Upper lobe of left lung (tissue), 6 donors: ENCODE measurements at regions not wholly inside any gene's neighbourhood (a gene's known extent, or its start where the extent isn't known, plus 50 kb on each side); places are given as distances from the start of the nearest gene placed in this dataset.

ENCODE experiments used
- ATAC-seq, 2 donors: fragments of 200-7000 bp; cut with Tn5 transposase; one replicate each; pipeline ENCODE4 v1.9.1; 2022; ENCODE audit warnings: mild to moderate bottlenecking in 2 of 2, moderate library complexity in 2 of 2; ENCODE audit not compliant: low FRiP score in 2 of 2
- DNase-seq, 2 donors: peaks; one replicate each; pipeline ENCODE4 v3.0.0-alpha.2; 2019 to 2020
- H3K27ac ChIP-seq, 4 donors: fragments of 200-600 bp; sonication (generic); one replicate each; pipeline ENCODE4 v1.5.1; 2016 to 2019
- H3K27me3 ChIP-seq, 4 donors: fragments of 200-600 bp; sonication (generic); one replicate each; pipeline ENCODE4 v1.5.1; 2017 to 2019
- H3K36me3 ChIP-seq, 4 donors: fragments of 200-600 bp; sonication (generic); one replicate each; pipeline ENCODE4 v1.5.1; 2016 to 2019
- H3K4me1 ChIP-seq, 4 donors: fragments of 200-600 bp; sonication (generic); one replicate each; pipeline ENCODE4 v1.5.1; 2018 to 2019
- H3K4me3 ChIP-seq, 4 donors: fragments of 200-600 bp; sonication (generic); one replicate each; pipeline ENCODE4 v1.5.1; 2017 to 2019; ENCODE audit warnings: mild to moderate bottlenecking in 2 of 4, moderate library complexity in 1 of 4
- H3K9me3 ChIP-seq, 4 donors: fragments of 200-600 bp; sonication (generic); one replicate each; pipeline ENCODE4 v1.5.1; 2018 to 2019
- EP300 ChIP-seq, 4 donors: sonication (generic); formaldehyde crosslinking; IDR thresholded peaks; one replicate each; pipeline ENCODE4 v1.5.1; 2017; ENCODE audit warnings: antibody characterized with exemption in 4 of 4, control low read depth in 2 of 4
- POLR2A ChIP-seq, 4 donors: fragments of 450-650 bp; IDR thresholded peaks; one replicate each; pipeline ENCODE4 v1.5.1; 2016 to 2017; ENCODE audit warnings: antibody characterized with exemption in 4 of 4, mild to moderate bottlenecking in 2 of 4
- POLR2AphosphoS5 ChIP-seq, 2 donors: sonication (generic); formaldehyde crosslinking; IDR thresholded peaks; one replicate each; pipeline ENCODE4 v1.5.1; 2017; ENCODE audit warnings: antibody characterized with exemption in 2 of 2
- whole genome bisulfite sequencing, 2 donors: methylation state at CpG; one replicate each; pipeline ENCODE4 v1.1.5; 2017 to 2018; 5-methylcytosine and 5-hydroxymethylcytosine counted together
- TF ChIP-seq, protein P1 (sequence below), 6 experiments: fragments of 450-650 bp in 4 of 6; fragments of 200-600 bp in 2 of 6; sonication (generic) in 2 of 6; IDR thresholded peaks; one replicate each; pipeline ENCODE4 v1.5.1; 2016 to 2019; ENCODE audit warnings: antibody characterized with exemption in 6 of 6
- donor health status: DM: no; HTN: no; CAD: no; lungs with moderate emphysema.
- donor health status: DM: no; HTN: yes; CAD: no; lungs with severe emphysema.

GRCh38 chr4:147339100-147339499 lies 141.8 kb upstream of the EDNRA start:
- Histone ChIP-seq H3K4me1 (peaks cover 0 to 2% (median 0%) of the 10 kb centered on the region in 4 donors), H3K4me3 (no peak overlapping the region), H3K27ac (no peak overlapping the region), H3K27me3 (no peaks in the 10 kb centered on the region), H3K9me3 (no peaks in the 10 kb centered on the region), H3K36me3 (no peaks in the 10 kb centered on the region)
- DNase-seq (no peak), ATAC-seq (peak in 1 of 2 donors; percentile 49)
- TF ChIP-seq EP300 (IDR thresholded peaks at IDR 0.05) (no peak), POLR2AphosphoS5 (IDR thresholded peaks at IDR 0.05) (no peak)
- TF ChIP-seq, protein P1, sequence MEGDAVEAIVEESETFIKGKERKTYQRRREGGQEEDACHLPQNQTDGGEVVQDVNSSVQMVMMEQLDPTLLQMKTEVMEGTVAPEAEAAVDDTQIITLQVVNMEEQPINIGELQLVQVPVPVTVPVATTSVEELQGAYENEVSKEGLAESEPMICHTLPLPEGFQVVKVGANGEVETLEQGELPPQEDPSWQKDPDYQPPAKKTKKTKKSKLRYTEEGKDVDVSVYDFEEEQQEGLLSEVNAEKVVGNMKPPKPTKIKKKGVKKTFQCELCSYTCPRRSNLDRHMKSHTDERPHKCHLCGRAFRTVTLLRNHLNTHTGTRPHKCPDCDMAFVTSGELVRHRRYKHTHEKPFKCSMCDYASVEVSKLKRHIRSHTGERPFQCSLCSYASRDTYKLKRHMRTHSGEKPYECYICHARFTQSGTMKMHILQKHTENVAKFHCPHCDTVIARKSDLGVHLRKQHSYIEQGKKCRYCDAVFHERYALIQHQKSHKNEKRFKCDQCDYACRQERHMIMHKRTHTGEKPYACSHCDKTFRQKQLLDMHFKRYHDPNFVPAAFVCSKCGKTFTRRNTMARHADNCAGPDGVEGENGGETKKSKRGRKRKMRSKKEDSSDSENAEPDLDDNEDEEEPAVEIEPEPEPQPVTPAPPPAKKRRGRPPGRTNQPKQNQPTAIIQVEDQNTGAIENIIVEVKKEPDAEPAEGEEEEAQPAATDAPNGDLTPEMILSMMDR (IDR thresholded peaks at IDR 0.05) = no peak
- WGBS, 2 donors = 83 to 89% methylated on average over 4 of the region's 4 CpGs

DNA sequence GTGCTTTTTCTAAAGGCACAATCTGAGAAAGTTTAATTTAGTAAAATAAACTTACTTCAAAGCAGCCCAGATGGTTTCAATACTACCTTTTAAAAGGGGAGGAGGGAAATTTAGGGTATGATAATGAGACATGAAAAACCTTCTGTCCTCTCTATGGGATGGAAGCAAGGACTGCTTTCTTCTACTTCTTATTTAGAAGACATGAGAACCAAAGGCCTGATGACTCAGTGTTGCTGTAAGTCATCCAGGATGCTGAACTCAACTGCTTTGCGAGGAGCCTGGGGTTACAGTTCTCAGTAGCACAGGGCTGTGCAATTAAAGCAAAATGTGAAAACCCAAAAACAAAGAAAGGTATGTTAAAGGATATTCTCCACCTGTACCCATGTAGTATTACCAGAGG lies 140.8 kb upstream of the EDNRA start:
- ATAC-seq = peak in 1 of 2 donors; percentile 45
- H3K27ac ChIP-seq = no peak overlapping the region
- H3K4me3 ChIP-seq = no peak overlapping the region
- H3K36me3 ChIP-seq = no peaks in the 10 kb centered on the region
- 80 to 93% methylated on average over 1 of the region's 1 CpG for WGBS, 2 donors
- no peaks in the 10 kb centered on the region for H3K9me3 ChIP-seq
- no peaks in the 10 kb centered on the region for H3K4me1 ChIP-seq
- no peaks in the 10 kb centered on the region for H3K27me3 ChIP-seq
- DNase-seq = no peak
- TF ChIP-seq, protein P1 (IDR thresholded peaks at IDR 0.05) = no peak
- no peak for TF ChIP-seq POLR2A (IDR thresholded peaks at IDR 0.05)
- TF ChIP-seq POLR2AphosphoS5 (IDR thresholded peaks at IDR 0.05) = no peak
- TF ChIP-seq EP300 (IDR thresholded peaks at IDR 0.05) = no peak

GRCh38 chr4:147340591-147341120 lies 140.2 kb upstream of the EDNRA start:
- TF ChIP-seq, protein P1 (IDR thresholded peaks at IDR 0.05) = no peak
- TF ChIP-seq EP300 (IDR thresholded peaks at IDR 0.05) = no peak
- TF ChIP-seq POLR2A (IDR thresholded peaks at IDR 0.05) = no peak
- TF ChIP-seq POLR2AphosphoS5 (IDR thresholded peaks at IDR 0.05) = no peak

DNA sequence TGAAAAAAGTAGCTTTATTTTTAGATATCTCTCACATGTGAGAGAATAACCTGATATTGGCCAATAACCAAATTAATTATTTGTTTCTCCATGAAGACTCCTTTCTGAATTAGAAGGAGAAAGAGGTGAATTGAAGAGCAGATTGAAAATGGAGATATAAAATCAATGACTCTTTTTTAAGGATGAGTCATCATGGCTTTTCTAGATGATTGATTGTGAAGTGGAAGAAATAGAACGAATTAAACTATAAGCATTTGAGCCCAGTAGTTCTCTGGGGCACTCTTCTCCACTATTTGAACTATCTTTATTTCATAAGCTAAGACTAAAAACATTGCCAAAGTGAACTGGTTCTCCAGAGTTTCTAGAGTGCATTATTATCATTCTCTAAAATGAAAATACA lies 137.2 kb upstream of the EDNRA start:
- Histone ChIP-seq H3K27ac (no peak overlapping the region), H3K4me1 (no peaks in the 10 kb centered on the region), H3K36me3 (no peaks in the 10 kb centered on the region), H3K4me3 (no peak overlapping the region), H3K27me3 (no peaks in the 10 kb centered on the region), H3K9me3 (no peaks in the 10 kb centered on the region)
- no peak for TF ChIP-seq POLR2A (IDR thresholded peaks at IDR 0.05)
- TF ChIP-seq, protein P1 (IDR thresholded peaks at IDR 0.05) = no peak
- no peak for TF ChIP-seq POLR2AphosphoS5 (IDR thresholded peaks at IDR 0.05)
- TF ChIP-seq EP300 (IDR thresholded peaks at IDR 0.05) = no peak
- DNase-seq = no peak
- no peak for ATAC-seq
- WGBS, 2 donors = 56 to 64% methylated on average over 1 of the region's 1 CpG

More at GRCh38 chr4:147340591-147341120, 140.2 kb upstream of the EDNRA start:
- Histone ChIP-seq H3K9me3 (no peaks in the 10 kb centered on the region), H3K27ac (no peak overlapping the region), H3K4me3 (no peak overlapping the region), H3K4me1 (no peaks in the 10 kb centered on the region), H3K27me3 (no peaks in the 10 kb centered on the region), H3K36me3 (no peaks in the 10 kb centered on the region)
- DNase-seq = no peak
- ATAC-seq = no peak
- WGBS, 2 donors = 68 to 72% methylated on average over 3 of the region's 3 CpGs

DNA sequence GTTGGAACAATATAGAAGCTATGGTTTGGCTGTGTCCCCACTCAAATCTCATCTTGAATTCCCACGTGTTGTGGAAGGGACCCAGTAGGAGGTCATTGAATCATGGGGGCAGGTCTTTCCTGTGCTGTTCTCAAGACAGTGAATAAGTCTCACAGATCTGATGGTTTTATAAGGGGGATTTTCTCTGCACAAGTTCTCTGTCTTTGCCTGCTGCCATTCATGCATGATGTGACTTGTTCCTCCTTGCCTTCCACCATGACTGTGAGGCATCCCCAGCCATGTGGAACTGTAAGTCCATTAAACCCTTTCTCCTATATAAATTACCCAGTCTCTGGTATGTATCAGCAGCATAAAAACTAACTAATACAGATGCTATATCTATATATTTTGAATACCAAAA lies 135.2 kb upstream of the EDNRA start:
- WGBS, 2 donors = 64 to 100% methylated on average over 1 of the region's 1 CpG
- no peaks in the 10 kb centered on the region for H3K36me3 ChIP-seq
- TF ChIP-seq, protein P1 (IDR thresholded peaks at IDR 0.05) = no peak
- TF ChIP-seq EP300 (IDR thresholded peaks at IDR 0.05) (no peak), POLR2A (IDR thresholded peaks at IDR 0.05) (no peak)
- no peaks in the 10 kb centered on the region for H3K27me3 ChIP-seq
- DNase-seq (no peak), ATAC-seq (no peak)
- H3K4me1 ChIP-seq = no peaks in the 10 kb centered on the region
- no peak overlapping the region for H3K4me3 ChIP-seq
- no peak overlapping the region for H3K27ac ChIP-seq
- H3K9me3 ChIP-seq = no peaks in the 10 kb centered on the region
